CD4-positive, alpha-beta T cell treated with Interleukin-15 for 4 hours (primary cell): ENCODE measurements at regions not wholly inside any gene's neighbourhood (a gene's known extent, or its start where the extent isn't known, plus 50 kb on each side); places are given as distances from the start of the nearest gene placed in this dataset.
A peak's percentile ranks its signal among the peaks of the same experiment; 100 is the strongest.

Experiments used
- DNase-seq: peaks from one replicate; pipeline ENCODE4 v3.0.0-alpha.2; 2020; ENCODE audit warnings: low spot score

DNA sequence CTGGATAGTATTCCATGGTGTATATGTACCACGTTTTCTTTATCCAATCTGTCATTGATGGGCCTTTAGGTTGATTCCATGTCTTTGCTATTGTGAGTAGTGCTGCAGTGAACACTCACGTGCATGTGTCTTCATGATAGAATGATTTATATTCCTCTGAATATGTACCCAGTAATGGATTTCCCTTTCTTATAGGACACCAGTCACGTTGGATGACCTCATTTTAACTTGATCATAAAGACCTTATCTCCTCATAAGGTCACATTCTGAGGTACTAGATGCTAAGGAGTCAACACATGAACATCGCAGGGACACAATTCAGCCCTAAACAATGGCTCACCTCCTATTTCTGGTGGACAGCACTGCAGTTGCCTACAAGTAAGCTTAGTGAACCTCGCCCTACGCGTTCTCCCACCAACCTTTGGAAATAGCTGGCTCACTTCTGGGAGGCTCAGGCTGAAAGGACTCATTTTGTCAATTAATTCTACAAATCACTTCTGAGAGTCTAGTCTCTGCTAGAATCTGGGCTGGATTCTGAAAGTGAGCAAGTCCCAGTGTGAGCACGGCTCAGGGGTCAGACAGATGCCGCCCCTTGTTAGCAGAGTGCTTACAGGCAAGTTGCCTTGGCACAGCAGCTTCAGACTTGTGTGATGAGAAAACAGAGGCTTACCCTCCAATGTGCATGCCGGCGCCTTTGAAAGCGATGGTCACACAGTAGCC lies 183.8 kb upstream of the GSC start:
- no peak for DNase-seq

DNA sequence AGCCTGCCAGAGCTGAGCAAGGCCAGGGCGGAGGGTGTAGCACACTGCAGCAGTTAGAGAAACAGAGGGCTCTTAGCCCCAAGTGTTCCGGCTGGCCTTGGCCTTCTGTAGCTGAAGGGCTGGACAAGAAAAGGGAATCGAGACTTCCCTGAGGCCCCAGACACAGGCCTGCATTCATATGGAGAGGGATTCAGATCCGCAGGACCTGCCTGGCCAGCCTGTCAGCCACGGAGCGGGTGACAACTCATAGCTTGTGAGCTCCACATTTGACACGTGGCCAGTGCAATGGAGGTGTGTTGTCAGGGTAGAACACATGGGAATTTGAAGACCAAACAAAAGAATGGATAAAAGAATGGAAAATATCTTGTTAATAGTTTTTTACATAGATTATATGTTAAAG lies 182.2 kb upstream of the GSC start:
- no peak for DNase-seq

DNA sequence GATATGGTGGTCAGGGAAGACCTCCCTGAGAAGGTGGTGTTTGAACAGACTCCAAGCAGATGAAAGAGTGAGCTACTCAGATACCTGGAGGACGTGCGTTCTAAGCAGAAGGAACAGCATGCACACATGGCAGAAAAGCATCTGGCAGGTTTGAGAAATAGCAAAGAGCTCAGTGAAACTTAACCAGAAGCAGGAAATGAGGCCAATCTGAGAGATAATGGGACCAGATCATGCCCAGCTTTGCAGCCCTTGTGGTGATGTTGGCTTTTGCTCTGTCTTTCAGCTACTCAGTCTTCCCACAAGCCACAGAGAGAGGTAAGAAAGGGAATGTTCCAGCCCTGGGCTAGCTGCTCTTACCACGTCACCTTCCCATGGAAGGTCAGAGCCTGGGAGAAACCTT lies 176.3 kb upstream of the GSC start:
- DNase-seq, result peak; percentile 6

DNA sequence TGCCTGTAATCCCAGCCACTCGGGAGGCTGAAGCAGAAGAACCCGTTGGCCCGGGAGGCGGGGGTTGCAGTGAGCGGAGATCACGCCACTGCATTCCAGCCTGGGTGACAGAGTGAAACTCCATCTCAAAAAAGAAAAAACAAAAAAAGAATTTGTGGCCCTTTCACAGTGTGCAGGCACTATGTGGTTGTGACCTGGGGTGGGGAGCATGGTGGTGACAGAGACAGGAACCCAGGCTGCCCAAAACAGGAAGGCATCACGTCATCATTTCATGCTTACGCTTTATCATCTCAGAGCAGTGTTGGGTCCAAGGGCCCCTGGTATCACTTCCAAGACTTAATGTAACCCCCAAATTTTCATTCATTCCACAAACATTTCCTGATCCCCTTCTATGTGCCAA lies 175.7 kb upstream of the GSC start:
- DNase-seq, result peak; percentile 41

DNA sequence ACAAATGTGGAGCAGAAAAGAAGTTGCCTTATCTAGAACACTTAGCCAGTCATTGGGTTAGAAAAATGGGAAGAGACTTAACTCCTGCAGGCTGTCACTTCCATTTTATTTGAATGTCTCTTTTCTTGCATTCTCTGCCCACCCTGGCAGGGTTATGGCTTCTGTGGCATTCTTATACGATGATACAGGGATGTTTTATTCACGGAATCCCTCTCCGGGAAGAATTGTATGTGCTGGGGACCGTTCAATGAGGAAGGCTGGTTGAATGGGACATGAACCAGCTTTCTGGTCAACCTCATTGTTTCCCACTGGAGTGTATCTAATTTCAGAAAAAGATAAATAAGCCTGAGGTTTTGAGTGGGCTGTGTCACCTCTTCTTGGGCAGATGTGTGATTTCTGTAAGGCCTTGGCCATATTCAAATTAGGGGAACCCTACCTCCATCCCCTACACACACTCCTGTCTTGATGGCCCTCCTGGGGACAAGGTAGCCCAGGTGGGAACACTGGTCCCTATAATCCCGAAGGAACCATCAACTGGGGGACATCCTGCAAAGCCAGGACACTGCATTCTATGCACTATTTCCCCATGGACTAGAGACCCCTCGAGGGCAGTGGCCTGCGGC lies 174.8 kb upstream of the GSC start:
- DNase-seq, result no peak

DNA sequence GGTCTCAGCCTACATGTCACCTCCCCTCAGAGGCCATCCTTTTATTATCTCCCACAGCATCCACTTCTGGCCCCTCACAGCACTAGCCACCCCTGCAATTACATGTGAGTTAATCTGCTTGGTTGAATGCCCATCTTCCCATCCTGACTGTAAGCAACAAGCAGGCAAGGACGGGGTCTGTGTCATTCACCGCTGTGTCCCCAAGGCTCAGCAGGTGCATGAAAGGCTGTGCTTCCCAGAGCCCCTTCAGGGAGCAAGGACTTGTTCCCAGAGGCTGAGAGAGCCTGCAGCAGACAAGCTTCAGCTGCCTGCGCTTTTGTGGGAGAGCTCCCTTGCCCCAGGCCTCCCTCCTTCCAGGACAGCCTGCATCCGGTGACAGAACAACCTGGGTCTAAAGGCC lies 172.7 kb upstream of the GSC start:
- DNase-seq, result no peak

DNA sequence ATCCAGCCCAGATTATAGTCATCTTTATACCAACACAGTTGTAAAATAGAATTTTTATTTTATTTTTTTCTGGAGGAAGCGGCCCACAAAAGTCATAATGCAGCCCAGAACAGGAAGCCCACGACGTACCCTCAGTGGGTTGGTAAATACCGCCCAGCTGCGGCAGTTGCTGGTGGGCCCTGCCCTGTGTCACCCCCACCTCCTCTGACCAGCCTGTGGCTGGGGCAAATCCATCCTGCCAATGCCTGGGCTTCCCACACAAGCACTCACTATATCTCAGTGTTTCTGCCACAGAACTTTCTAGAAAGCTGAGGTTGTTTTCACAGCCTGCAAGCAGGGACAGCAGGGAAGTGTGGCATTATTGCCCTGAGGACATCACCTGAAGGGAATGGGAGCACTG lies 171.4 kb upstream of the GSC start:
- DNase-seq, result no peak

DNA sequence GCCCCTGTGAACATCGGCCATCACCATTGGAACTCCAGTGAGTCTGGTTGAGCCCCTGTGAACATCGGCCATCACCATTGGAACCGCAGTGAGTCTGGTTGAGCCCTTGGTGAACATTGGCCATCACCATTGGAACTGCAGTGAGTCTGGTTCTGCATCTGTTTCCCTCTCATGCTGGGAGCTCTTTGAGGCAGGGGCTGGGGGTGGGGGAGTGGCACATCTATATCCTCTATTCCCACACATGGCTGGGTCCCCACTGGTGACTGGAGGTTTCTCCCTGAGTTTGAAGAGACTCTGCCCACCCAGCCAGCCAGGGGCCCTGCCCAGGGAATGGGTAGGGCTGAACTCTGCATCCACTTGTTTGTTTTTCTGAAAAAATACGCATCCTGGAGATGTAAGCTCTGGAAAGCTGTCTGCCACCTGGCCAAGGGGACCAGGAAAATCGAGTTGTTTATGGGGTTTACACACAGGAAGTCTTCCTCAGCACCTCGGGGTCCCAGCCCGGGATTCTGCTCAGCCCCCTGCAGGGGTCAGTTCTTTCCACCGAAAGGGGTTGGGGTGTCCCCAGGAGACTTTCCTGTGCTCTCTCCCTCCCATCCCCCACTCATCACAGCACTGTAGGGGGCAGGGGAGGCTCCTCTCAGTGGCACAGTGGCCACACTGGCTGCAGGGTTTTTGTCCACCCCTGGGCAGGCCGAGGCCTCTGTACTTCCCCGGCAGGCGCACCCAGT lies 170.5 kb upstream of the GSC start:
- no peak for DNase-seq

DNA sequence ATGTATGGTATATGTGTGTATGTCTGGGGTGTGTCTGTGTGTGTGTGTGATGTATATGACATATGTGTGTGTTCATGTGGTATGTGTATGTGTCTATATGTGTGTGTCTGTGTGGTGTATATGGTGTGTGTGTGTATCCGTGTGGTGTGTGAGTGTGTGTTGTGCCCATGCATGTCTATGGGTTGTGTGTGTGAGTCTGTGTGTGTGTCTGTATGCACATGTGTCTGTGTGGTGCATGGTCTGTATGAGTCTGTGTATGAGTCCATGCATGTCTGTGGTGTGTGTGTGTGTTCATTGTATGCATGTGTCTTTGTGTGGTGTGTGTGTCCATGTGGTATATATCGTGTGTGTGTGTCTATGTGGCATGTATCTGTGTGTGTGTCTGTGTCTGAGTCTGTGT lies 168.1 kb upstream of the GSC start:
- no peak for DNase-seq

DNA sequence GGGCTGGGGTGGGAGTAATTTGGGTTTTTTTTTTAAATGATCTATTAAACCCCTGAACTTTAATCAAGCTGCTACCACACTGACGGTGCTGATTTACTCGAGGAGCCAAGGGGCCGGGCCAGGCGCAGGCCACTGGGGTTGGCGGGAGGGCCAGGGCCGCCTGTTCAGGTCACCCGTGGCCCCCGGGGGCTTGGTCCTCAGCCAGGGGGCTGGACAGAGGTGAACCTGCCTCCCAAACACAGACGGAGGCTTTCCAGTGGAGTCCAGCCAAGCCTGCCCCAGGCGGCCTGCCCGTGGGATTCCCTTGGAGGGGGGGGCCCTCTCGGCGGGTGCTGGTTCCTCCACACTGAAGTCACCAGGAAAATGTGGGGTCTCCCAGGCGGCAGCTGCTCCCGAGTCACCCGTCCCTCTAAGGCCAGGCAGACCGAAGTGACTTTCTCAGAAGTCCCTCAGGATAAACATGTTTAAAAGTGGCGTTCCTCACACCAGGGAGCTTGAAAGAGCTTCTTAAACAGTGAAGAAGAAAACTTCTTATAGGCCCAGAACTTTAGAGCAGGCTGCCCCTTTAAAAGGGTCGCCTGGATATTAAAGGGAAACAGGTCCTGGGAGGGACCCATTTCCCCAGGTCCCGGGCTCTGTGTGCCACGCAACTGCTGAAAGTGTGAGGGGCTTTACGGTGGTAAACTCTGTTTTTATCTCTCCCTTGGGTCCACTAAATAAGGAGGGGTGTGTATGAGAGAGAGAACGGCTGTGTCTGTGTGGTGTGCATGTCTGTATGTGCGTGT lies 167.2 kb upstream of the GSC start:
- no peak for DNase-seq

DNA sequence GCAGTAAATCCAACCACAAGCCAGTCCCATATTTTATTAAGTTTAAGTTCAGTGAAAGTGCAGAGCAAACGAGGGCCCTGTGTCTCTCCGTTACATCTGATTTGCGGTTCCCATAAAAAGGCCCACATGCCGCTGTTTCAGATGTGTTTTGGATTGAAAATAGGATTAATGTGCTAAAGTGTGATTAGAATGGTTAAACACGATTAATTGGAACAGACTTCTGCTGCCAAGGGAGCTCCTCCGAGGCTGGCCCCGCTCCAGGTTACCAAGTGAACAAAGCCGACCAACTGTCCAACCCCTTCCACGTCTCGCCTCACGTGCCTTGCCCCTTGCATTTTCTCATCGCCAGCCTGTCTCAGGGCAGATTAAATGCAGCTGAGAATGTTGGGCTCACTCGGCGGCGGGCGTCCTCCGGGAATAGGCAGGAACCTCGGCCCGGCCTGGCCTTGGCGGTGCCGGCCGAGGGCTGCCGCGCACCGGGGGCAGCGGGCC lies 166.5 kb upstream of the GSC start:
- DNase-seq, result no peak

DNA sequence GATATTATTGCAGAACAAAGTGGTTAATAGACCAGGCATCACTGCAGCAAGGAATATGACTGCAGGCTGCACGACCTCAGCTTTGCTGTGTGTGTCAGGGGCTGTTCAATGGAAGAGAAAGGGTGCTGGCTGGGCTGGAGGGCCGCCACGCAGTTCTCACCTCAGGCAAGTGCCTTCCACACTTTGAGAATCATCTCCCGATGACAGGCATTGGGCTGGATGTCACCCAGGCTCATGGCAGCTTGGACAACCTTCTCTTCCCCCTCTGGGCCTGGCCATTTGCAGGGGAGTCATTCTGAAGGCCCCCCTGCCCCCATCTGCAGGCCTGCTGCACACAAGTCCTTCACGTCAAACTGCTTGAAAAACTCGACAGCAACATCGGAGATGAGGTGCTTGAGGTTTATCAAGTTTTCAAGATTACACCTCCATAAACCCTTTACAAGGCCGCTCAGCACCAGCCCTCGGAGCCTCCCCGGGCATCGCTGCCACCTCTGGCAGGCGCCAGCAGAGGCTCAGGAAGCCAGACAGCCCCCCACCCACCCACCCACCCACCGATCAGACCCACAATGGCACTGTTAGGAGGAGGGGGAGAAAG lies 165.9 kb upstream of the GSC start:
- no peak for DNase-seq

DNA sequence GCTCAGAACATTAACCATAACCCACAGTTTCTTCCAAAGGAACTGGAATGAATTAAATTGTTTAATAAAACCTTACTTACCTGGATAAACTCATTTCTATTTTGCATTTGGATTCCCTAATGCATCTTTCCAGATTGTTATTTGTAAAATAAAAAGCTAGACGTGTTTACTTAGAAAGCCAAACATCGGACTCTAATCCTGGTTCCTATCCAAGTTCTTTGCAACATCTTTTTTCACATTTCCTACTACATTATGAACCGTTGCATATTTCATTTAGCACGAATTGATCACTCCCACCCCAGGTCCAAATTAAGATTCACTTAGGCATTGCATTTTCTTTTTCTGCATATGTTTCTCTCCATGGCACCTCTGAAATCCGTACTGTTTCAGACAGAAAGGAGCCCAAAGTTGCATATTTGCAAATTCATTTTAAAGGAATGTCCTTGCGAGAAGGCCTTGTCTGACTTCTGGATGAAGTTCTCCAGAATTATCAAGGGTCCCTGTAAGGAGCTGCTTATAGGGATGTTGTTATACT lies 164.4 kb upstream of the GSC start:
- DNase-seq, result no peak

DNA sequence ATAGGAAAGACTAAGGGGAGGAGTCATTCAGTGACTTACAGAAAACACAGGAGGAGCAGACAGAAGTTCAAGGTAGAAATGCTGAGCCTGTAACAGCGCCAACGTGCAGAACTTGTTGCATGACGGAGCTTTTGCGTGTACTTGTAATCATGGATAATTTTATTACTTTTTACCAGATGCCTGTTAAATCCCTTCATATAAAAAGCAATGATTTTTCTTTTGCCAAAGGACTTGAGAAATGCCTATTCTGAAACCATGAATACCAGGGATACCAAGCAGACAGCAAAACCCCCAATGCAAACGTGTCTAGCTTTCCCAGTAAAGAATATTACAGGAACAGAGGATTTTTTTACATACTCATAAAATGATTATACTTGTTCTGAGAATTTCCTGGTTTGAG lies 163.6 kb upstream of the GSC start:
- no peak for DNase-seq

DNA sequence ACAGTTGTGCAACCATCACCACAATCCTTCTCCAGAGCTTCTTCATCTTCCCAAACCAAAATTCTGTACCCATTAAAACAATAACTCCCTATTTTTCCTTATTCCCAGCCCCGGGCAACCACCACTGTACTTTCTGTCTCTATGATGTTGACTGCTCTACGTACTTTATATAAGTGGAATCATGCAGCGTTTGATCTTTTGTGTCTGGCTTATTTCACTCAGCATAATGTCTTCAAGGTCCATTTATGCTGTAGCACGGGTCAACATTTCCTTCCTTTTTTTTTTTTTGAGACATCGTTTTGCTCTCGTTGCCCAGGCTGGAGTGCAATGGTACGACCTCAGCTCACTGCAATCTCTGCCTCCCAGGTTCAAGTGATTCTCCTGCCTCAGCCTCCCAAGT lies 162.7 kb upstream of the GSC start:
- no peak for DNase-seq

DNA sequence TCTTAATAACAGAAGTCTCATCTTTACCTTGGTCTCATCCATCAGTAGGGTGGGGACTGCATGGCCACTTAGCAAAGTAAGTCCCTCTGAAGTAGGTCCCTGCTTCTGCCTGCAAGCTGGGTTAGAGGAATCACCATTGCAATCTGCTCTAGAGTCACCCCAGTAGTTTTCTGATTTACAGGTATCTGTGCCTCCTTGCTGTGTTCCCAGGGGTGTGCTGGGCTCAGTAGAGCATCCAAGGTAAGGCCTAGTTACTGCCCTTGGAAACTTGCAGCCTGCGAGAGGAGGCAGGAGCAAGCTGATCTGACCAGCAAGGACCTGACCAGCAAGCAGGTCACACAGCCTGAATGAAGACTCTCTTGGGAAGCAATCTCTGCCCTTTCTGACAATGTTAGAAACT lies 160.8 kb upstream of the GSC start:
- no peak for DNase-seq

DNA sequence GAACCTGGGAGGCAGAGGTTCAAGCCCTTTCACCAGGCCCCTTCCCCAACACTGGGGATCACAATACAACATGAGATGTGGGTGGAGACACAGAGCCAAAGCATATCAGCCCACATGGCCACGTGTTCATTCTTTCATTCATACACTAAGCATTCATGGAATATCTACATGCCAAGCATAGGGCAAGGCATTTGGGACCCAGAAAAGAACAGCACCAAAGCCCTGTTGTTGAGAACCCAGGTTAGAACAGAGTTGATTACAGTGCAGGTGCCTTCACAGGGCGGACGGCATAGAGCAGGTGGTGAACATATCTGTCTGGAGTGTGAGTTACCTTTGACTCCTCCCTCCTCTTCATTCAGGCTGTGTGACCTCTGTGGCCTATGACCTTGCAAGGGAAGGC lies 159.4 kb upstream of the GSC start:
- no peak for DNase-seq

DNA sequence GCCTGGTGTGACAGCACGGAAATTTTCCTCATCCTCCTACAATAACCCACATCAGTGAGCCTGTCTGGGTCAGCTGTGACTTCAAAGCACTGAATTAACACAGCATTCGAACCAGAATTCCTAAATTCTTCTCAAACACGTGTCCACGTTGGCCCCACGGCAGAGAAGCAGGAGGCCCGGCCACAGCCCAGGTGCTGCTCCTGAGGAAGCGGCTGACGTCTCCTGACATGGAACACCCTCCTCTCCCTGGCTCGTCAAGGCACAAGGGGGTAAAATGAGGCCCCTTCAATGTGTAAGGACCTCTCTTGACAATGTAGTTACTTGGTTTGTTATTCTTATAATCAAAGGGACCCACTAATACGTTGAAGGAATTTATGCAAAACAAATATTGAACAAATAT lies 156.3 kb upstream of the GSC start:
- no peak for DNase-seq

DNA sequence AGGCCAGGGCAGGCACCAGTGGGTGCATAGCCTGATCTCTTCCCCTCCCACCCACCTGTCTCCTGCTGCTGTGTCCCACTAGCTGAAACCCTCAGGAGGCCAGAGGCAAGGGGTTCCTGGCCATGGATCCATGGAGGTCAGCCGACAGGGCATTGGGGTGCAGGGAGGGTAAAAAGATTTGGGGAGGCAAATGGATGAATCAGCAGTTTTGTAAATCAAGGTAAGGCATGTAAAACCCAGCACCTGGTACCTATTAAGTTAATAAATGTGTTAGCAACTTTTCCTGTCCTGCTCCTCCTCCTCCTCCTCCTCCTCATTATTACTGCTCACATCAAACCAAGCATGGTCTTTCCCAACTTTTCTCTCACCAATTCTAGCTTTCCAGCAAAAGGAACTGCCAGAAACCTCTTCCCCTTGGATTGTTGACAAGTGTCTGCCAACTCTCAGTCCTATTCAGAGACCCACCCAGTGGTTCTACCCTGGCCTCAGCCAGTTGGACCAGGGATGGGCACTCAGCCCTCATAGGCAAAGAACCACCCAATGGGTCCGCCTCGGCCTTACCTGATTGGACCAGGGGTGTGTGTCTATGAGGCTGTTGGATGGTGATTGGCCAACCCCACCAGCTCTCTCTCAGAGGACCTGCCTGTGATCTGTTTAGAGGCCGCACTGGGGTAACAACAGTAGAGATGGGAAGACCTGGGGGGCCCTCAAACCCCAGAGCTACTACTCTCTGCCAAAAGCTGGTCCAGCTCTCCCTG lies 155.7 kb upstream of the GSC start:
- DNase-seq, result no peak

DNA sequence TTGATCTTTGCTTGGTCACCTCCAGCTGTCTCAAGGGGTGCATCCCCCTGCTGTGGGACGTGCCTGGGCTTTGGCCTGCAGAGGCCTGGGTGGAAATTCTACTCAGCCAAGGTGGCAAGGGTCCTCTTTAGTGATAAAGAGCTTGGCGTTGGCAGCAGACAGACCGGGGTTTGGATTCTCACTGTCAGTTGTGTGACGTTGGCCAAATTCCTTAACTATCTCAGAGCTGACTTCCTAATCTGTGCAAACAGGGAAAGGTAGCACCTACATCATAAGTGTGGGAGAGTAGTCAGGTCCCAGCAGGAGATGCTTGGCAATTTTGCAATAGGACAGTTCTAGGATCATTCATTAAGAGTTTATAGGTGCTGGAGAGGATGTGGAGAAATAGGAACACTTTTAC lies 154.3 kb upstream of the GSC start:
- no peak for DNase-seq

DNA sequence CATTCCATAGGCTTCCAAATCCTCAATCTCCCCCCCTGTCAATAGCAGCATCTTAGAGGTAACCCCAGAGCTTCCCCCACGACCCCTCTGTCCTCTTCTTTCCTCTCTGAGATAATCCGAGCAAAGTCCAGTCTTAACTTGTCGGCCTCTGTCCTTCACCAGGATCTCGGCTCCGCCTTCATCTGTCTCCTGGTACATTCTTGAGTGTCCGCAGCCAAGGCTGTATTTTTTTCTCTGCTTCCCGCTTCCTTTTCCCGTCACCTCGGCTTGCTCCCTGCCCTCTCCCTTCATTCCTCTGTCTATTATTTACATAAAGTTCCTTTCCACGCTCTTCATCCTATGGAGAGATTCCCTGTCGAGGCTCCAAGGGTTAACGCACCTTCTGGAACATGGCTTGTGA lies 153.9 kb upstream of the GSC start:
- no peak for DNase-seq
